ENCODE measurements at regions not wholly inside any gene's neighbourhood (a gene's known extent, or its start where the extent isn't known, plus 50 kb on each side); places are given as distances from the start of the nearest gene placed in this dataset.

DNA sequence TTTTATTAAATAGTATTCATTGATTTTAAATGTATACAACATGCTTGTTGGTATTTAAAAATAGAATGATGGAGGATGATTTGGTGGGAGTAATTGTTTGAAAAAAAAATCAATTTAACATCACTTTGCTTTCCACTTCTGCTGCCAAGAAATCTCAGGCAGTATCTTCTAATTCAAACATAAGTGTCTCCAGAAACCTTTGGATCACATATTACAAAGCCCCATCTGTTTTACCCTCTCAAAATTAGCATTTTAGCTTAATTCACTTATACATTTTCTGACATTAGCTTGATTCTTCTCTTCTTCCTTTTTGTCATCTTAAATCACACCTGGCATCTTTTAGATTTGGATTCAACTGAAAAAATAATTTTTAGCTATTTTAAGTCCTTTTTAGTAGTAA, 72.9 kb upstream of the KMT2C start:
- TF ChIP-seq, protein P1, sequence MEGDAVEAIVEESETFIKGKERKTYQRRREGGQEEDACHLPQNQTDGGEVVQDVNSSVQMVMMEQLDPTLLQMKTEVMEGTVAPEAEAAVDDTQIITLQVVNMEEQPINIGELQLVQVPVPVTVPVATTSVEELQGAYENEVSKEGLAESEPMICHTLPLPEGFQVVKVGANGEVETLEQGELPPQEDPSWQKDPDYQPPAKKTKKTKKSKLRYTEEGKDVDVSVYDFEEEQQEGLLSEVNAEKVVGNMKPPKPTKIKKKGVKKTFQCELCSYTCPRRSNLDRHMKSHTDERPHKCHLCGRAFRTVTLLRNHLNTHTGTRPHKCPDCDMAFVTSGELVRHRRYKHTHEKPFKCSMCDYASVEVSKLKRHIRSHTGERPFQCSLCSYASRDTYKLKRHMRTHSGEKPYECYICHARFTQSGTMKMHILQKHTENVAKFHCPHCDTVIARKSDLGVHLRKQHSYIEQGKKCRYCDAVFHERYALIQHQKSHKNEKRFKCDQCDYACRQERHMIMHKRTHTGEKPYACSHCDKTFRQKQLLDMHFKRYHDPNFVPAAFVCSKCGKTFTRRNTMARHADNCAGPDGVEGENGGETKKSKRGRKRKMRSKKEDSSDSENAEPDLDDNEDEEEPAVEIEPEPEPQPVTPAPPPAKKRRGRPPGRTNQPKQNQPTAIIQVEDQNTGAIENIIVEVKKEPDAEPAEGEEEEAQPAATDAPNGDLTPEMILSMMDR (IDR thresholded peaks at IDR 0.05; ENCODE audit: low read depth, low read length): no peak
- TF ChIP-seq POLR2A (IDR thresholded peaks at IDR 0.05; ENCODE audit: extremely low read depth, insufficient read length) (no peak), MYC (IDR thresholded peaks at IDR 0.05; ENCODE audit: low read depth, low read length) (no peak)
- TF ChIP-seq, protein P2, sequence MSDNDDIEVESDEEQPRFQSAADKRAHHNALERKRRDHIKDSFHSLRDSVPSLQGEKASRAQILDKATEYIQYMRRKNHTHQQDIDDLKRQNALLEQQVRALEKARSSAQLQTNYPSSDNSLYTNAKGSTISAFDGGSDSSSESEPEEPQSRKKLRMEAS (IDR thresholded peaks at IDR 0.05; ENCODE audit: low read depth, low read length): no peak
